Brain microvascular endothelial cell (primary cell): ENCODE measurements at regions not wholly inside any gene's neighbourhood (a gene's known extent, or its start where the extent isn't known, plus 50 kb on each side); places are given as distances from the start of the nearest gene placed in this dataset.

Source experiments
- DNase-seq: peaks from one replicate; pipeline ENCODE4 v3.0.0-alpha.2; 2020
- H3K27ac ChIP-seq: fragments of 250-450 bp; sonication (Bioruptor Pico); 2 replicates; pipeline ENCODE4 v1.5.1; 2020; ENCODE audit warnings: mild to moderate bottlenecking, moderate library complexity
- H3K27me3 ChIP-seq: fragments of 250-450 bp; sonication (Bioruptor Pico); replicated peaks from 2 replicates; pipeline ENCODE4 v1.5.1; 2020; ENCODE audit warnings: mild to moderate bottlenecking
- H3K36me3 ChIP-seq: fragments of 250-450 bp; sonication (Bioruptor Pico); replicated peaks from 2 replicates; pipeline ENCODE4 v1.5.1; 2020; ENCODE audit warnings: mild to moderate bottlenecking
- H3K4me3 ChIP-seq: 2 replicates; pipeline ENCODE4 v1.5.1; 2011; ENCODE audit warnings: low read depth, mild to moderate bottlenecking, control low read depth, low read length, moderate library complexity
- CTCF ChIP-seq: IDR thresholded peaks from 2 replicates; pipeline ENCODE4 v1.5.1; 2011; ENCODE audit warnings: low read depth, mild to moderate bottlenecking, moderate library complexity, low read length, control low read depth, inconsistent platforms; ENCODE audit errors: missing control alignments
- in situ Hi-C: cut with HindIII; loops from 2 replicates; pipeline ENCODE4 v1.10.0; 2017; ENCODE audit warnings: low sequenced_read_pairs, low pct_ligation_motif_present

- in situ Hi-C loops = no loop called here
- Histone ChIP-seq H3K4me3 (no peak overlapping the region), H3K36me3 (no peaks in the 10 kb centered on the region), H3K27me3 (peaks cover 3% of the 10 kb centered on the region), H3K27ac (no peak overlapping the region)
- DNase-seq = no peak
- no peak for TF ChIP-seq CTCF
Observed at GRCh38 chr1:38563942-38564735, 295.4 kb downstream of the RRAGC start.

- in situ Hi-C loops = no loop called here
- no peak for DNase-seq
- Histone ChIP-seq H3K27ac (no peak overlapping the region), H3K36me3 (no peaks in the 10 kb centered on the region), H3K4me3 (no peak overlapping the region), H3K27me3 (peaks cover 5% of the 10 kb centered on the region)
- no peak for TF ChIP-seq CTCF
Observed at GRCh38 chr1:38561725-38562124, 297.8 kb downstream of the RRAGC start.

GRCh38 chr1:38561110-38561509 is 298.5 kb downstream of the RRAGC start:
- H3K4me3 ChIP-seq = no peak overlapping the region

GRCh38 chr1:38560457-38560856 is 299.1 kb downstream of the RRAGC start:
- Histone ChIP-seq H3K36me3 (no peaks in the 10 kb centered on the region), H3K27me3 (peaks cover 5% of the 10 kb centered on the region), H3K4me3 (no peak overlapping the region), H3K27ac (no peak overlapping the region)
- in situ Hi-C loops = no loop called here
- no peak for DNase-seq
- no peak for TF ChIP-seq CTCF

More at GRCh38 chr1:38561110-38561509, 298.5 kb downstream of the RRAGC start:
- no peaks in the 10 kb centered on the region for H3K36me3 ChIP-seq
- peaks cover 5% of the 10 kb centered on the region for H3K27me3 ChIP-seq
- no peak for DNase-seq
- H3K27ac ChIP-seq = no peak overlapping the region
- in situ Hi-C loops = no loop called here
- no peak for TF ChIP-seq CTCF

- H3K4me3 ChIP-seq = no peak overlapping the region
- no peaks in the 10 kb centered on the region for H3K36me3 ChIP-seq
- peaks cover 5% of the 10 kb centered on the region for H3K27me3 ChIP-seq
- H3K27ac ChIP-seq = no peak overlapping the region
- no peak for DNase-seq
- no peak for TF ChIP-seq CTCF
- in situ Hi-C loops = no loop called here
Observed at GRCh38 chr1:38559446-38560165, 300.0 kb downstream of the RRAGC start.
